ENCODE measurements at regions not wholly inside any gene's neighbourhood (a gene's known extent, or its start where the extent isn't known, plus 50 kb on each side); places are given as distances from the start of the nearest gene placed in this dataset.

GRCh38 chr6:93806409-93807270, 387.3 kb upstream of the EPHA7 start:
- no peak for TF ChIP-seq CTCF (IDR thresholded peaks at IDR 0.05; ENCODE audit: low read depth, low read length)
- TF ChIP-seq EZH2phosphoT487 (IDR thresholded peaks at IDR 0.05; ENCODE audit: low read depth) = no peak

Measured in OCI-LY3 (cell line).